Neutrophil (primary cell): ENCODE measurements at regions not wholly inside any gene's neighbourhood (a gene's known extent, or its start where the extent isn't known, plus 50 kb on each side); places are given as distances from the start of the nearest gene placed in this dataset.

Experiments used
- H3K27ac ChIP-seq: fragments of 200-600 bp; sonication (generic); 2 replicates; pipeline ENCODE4 v1.5.1; 2016; ENCODE audit warnings: mild to moderate bottlenecking, moderate library complexity
- H3K27me3 ChIP-seq: fragments of 200-600 bp; sonication (generic); 2 replicates; pipeline ENCODE4 v1.6.0; 2016; ENCODE audit warnings: mild to moderate bottlenecking
- H3K36me3 ChIP-seq: fragments of 200-600 bp; sonication (generic); 2 replicates; pipeline ENCODE4 v1.5.1; 2017
- H3K4me1 ChIP-seq, 2 experiments: fragments of 200-600 bp in 1 of 2; sonication (generic) in 1 of 2; 1 replicate in 1 of 2; 2 replicates in 1 of 2; pipeline versions ENCODE4 v1.5.1 to v1.6.1; 2013 to 2016; ENCODE audit warnings: low read depth in 1 of 2, low read length in 1 of 2, mild to moderate bottlenecking in 1 of 2, moderate library complexity in 1 of 2; ENCODE audit not compliant: control insufficient read depth in 1 of 2, insufficient read depth in 1 of 2
- H3K4me3 ChIP-seq, 2 experiments: fragments of 200-600 bp in 1 of 2; sonication (generic) in 1 of 2; 1 replicate in 1 of 2; 2 replicates in 1 of 2; pipeline ENCODE4 v1.5.1; 2013 to 2016; ENCODE audit warnings: low read depth in 1 of 2, low read length in 1 of 2, mild to moderate bottlenecking in 1 of 2, moderate library complexity in 1 of 2
- H3K9me3 ChIP-seq: fragments of 200-600 bp; sonication (generic); 2 replicates; pipeline ENCODE4 v1.5.1; 2016
- TF ChIP-seq, protein P1 (sequence below): fragments of 200-600 bp; sonication (generic); IDR thresholded peaks from 2 replicates; pipeline ENCODE4 v1.5.1; 2016; ENCODE audit warnings: antibody characterized with exemption

- no peaks in the 10 kb centered on the region for H3K36me3 ChIP-seq
- no peak overlapping the region for H3K4me3 ChIP-seq
- H3K4me1 ChIP-seq, result no peaks in the 10 kb centered on the region
- no peaks in the 10 kb centered on the region for H3K9me3 ChIP-seq
- no peaks in the 10 kb centered on the region for H3K27me3 ChIP-seq
- TF ChIP-seq, protein P1, sequence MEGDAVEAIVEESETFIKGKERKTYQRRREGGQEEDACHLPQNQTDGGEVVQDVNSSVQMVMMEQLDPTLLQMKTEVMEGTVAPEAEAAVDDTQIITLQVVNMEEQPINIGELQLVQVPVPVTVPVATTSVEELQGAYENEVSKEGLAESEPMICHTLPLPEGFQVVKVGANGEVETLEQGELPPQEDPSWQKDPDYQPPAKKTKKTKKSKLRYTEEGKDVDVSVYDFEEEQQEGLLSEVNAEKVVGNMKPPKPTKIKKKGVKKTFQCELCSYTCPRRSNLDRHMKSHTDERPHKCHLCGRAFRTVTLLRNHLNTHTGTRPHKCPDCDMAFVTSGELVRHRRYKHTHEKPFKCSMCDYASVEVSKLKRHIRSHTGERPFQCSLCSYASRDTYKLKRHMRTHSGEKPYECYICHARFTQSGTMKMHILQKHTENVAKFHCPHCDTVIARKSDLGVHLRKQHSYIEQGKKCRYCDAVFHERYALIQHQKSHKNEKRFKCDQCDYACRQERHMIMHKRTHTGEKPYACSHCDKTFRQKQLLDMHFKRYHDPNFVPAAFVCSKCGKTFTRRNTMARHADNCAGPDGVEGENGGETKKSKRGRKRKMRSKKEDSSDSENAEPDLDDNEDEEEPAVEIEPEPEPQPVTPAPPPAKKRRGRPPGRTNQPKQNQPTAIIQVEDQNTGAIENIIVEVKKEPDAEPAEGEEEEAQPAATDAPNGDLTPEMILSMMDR, result no peak
- no peak overlapping the region for H3K27ac ChIP-seq
These were observed 958.6 kb upstream of the SLIT2 start for GRCh38 chr4:19293080-19293479.

- Histone ChIP-seq H3K36me3 (no peaks in the 10 kb centered on the region), H3K9me3 (no peaks in the 10 kb centered on the region), H3K27ac (no peak overlapping the region), H3K27me3 (no peaks in the 10 kb centered on the region), H3K4me3 (no peak overlapping the region), H3K4me1 (no peaks in the 10 kb centered on the region)
- TF ChIP-seq, protein P1, result no peak
These were observed 964.8 kb upstream of the SLIT2 start for GRCh38 chr4:19286924-19287323.

GRCh38 chr4:19285146-19285545 lies 966.6 kb upstream of the SLIT2 start:
- Histone ChIP-seq H3K27ac (no peak overlapping the region), H3K36me3 (no peaks in the 10 kb centered on the region), H3K4me3 (no peak overlapping the region), H3K9me3 (no peaks in the 10 kb centered on the region), H3K4me1 (no peaks in the 10 kb centered on the region), H3K27me3 (no peaks in the 10 kb centered on the region)
- TF ChIP-seq, protein P1, result no peak

- Histone ChIP-seq H3K27me3 (no peaks in the 10 kb centered on the region), H3K9me3 (no peaks in the 10 kb centered on the region), H3K4me1 (no peaks in the 10 kb centered on the region), H3K4me3 (no peak overlapping the region), H3K27ac (no peak overlapping the region), H3K36me3 (no peaks in the 10 kb centered on the region)
- TF ChIP-seq, protein P1, result no peak
These were observed 973.0 kb upstream of the SLIT2 start for GRCh38 chr4:19278665-19279064.

GRCh38 chr4:19266566-19266965 lies 985.1 kb upstream of the SLIT2 start:
- Histone ChIP-seq H3K4me3 (no peak overlapping the region), H3K36me3 (no peaks in the 10 kb centered on the region), H3K9me3 (no peaks in the 10 kb centered on the region), H3K27ac (no peak overlapping the region), H3K27me3 (no peaks in the 10 kb centered on the region), H3K4me1 (no peaks in the 10 kb centered on the region)
- TF ChIP-seq, protein P1, result no peak

DNA sequence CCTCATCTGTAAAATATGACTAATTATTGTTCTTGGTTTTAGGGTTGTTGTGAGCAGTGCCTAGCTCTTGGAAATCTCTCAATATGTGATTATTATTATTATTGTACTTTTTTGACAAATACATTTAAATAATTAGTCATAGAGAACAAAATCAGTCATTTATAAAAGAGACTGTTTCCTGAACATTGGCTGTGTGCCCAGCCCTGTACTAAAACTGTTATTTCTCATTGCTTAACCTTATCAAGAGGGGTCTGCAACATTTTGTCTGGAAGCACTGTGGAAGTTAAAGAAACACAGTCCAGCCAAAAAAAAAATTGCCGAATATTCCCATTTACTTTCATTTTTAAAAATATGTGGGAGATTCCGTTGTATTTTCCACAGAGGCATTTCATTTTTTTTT lies 989.2 kb upstream of the SLIT2 start:
- no peak overlapping the region for H3K4me3 ChIP-seq
- H3K27me3 ChIP-seq, result no peaks in the 10 kb centered on the region
- no peak overlapping the region for H3K27ac ChIP-seq
- TF ChIP-seq, protein P1, result no peak
- no peaks in the 10 kb centered on the region for H3K4me1 ChIP-seq
- no peaks in the 10 kb centered on the region for H3K9me3 ChIP-seq
- H3K36me3 ChIP-seq, result no peaks in the 10 kb centered on the region
